ENCODE measurements at regions not wholly inside any gene's neighbourhood (a gene's known extent, or its start where the extent isn't known, plus 50 kb on each side); places are given as distances from the start of the nearest gene placed in this dataset.
A peak's percentile ranks its signal among the peaks of the same experiment; 100 is the strongest.

DNA sequence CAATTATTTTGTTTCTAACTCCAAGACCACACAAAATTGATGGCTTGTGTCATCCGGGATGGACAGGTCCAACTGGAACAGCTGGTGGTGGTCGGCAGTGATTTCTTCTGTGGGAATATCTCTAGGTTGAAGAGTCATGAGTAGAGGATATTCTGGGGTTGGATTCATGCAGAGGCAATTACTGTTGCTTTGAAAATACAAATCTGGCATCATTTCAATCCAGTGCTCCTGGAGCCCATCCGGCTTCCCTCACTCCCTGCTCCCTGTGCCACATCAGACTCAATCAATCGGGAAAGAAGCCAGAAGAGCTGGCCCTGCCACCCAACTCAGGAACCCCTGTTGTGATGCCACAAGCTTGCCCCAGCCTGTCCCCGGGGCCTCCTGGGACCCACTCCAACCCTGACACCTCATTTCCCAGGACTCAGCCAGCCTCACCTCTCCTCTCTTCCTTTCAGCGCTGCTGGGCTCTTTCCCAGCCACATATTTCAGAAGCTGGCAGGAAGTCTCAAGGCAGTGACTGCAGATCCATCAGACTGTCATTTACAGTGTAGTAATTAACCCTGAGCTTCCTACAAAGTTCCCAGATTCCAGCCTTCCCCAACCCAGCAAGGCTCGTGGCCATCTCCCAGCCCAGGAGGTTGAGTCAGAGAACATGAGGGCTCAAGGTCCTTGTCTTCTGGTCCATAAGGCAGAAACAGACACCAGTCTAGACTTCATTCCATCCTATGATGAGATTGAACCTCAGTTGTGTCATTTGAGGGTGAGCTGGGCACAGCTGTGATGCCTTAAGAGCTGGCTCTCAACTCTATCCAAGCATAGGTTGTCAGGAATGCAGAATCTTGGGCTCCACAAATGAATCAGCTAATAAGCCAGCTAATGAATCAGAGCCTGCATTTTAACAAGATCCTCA lies 114.0 kb downstream of the FAM174B start:
- Histone ChIP-seq H3K36me3 (ENCODE audit: low read depth) (no peaks in the 10 kb centered on the region), H3K27me3 (ENCODE audit: insufficient read depth, poor library complexity, severe bottlenecking) (peaks cover 24% of the 10 kb centered on the region), H3K9me3 (ENCODE audit: severe bottlenecking) (no peaks in the 10 kb centered on the region), H3K4me1 (ENCODE audit: insufficient read depth, poor library complexity, severe bottlenecking) (no peaks in the 10 kb centered on the region), H3K27ac (ENCODE audit: poor library complexity, severe bottlenecking) (no peak overlapping the region), H3K4me3 (ENCODE audit: severe bottlenecking) (no peak overlapping the region)
- TF ChIP-seq, protein P1, sequence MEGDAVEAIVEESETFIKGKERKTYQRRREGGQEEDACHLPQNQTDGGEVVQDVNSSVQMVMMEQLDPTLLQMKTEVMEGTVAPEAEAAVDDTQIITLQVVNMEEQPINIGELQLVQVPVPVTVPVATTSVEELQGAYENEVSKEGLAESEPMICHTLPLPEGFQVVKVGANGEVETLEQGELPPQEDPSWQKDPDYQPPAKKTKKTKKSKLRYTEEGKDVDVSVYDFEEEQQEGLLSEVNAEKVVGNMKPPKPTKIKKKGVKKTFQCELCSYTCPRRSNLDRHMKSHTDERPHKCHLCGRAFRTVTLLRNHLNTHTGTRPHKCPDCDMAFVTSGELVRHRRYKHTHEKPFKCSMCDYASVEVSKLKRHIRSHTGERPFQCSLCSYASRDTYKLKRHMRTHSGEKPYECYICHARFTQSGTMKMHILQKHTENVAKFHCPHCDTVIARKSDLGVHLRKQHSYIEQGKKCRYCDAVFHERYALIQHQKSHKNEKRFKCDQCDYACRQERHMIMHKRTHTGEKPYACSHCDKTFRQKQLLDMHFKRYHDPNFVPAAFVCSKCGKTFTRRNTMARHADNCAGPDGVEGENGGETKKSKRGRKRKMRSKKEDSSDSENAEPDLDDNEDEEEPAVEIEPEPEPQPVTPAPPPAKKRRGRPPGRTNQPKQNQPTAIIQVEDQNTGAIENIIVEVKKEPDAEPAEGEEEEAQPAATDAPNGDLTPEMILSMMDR (IDR thresholded peaks at IDR 0.05; ENCODE audit: poor library complexity, severe bottlenecking), result no peak
- peak; percentile 34 for ATAC-seq (ENCODE audit: low read depth)
- DNase-seq (ENCODE audit: low spot score), result no peak

DNA sequence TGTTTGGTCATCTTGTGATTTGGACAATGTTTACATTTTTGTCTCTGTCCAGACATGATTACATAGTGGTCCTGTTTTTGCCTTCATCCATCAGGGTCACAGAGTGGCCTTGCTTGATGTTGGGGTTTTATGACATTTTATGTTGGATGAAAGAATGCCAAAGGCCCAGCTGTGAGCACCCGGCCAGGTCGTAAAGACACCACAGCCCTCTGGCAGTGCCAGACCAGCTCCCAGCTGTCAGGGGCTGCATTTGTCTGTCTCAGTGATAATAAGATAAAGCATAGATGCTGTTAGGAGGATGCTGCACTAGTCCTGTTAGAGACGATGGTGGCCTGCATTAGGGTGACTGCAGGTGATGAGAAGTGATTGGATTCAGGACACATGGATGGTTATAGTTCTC lies 117.5 kb downstream of the FAM174B start:
- ATAC-seq (ENCODE audit: low read depth) (no peak), DNase-seq (ENCODE audit: low spot score) (no peak)
- Histone ChIP-seq H3K36me3 (ENCODE audit: low read depth) (no peaks in the 10 kb centered on the region), H3K27ac (ENCODE audit: poor library complexity, severe bottlenecking) (no peak overlapping the region), H3K27me3 (ENCODE audit: insufficient read depth, poor library complexity, severe bottlenecking) (peaks cover 20% of the 10 kb centered on the region), H3K4me3 (ENCODE audit: severe bottlenecking) (no peak overlapping the region), H3K4me1 (ENCODE audit: insufficient read depth, poor library complexity, severe bottlenecking) (no peaks in the 10 kb centered on the region), H3K9me3 (ENCODE audit: severe bottlenecking) (no peaks in the 10 kb centered on the region)
- TF ChIP-seq, protein P1 (IDR thresholded peaks at IDR 0.05; ENCODE audit: poor library complexity, severe bottlenecking), result no peak

DNA sequence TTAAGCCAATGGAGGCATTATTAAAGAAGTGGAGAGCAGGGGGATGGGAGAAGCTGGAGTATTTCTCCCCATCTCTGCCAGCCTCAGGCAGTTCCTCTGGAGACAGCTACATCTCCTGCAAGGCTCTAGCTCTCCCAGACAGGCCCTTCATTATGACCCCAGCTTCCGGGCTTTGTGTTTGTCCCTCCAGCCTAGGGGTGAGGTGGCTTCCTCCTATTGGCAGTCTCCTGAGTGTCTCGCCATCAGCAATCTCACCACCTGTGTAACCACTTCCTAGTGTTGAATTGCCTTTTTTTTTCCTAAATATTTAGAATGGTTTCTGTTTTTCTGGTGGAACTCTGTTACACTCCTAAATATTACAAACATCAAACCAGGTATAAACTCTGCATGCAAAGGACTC lies 122.3 kb downstream of the FAM174B start:
- no peaks in the 10 kb centered on the region for H3K36me3 ChIP-seq (ENCODE audit: low read depth)
- H3K27me3 ChIP-seq (ENCODE audit: insufficient read depth, poor library complexity, severe bottlenecking), result peaks cover 7% of the 10 kb centered on the region
- no peak overlapping the region for H3K4me3 ChIP-seq (ENCODE audit: severe bottlenecking)
- no peaks in the 10 kb centered on the region for H3K4me1 ChIP-seq (ENCODE audit: insufficient read depth, poor library complexity, severe bottlenecking)
- DNase-seq (ENCODE audit: low spot score) (no peak), ATAC-seq (ENCODE audit: low read depth) (no peak)
- TF ChIP-seq, protein P1 (IDR thresholded peaks at IDR 0.05; ENCODE audit: poor library complexity, severe bottlenecking), result no peak
- H3K27ac ChIP-seq (ENCODE audit: poor library complexity, severe bottlenecking), result no peak overlapping the region
- H3K9me3 ChIP-seq (ENCODE audit: severe bottlenecking), result no peaks in the 10 kb centered on the region

DNA sequence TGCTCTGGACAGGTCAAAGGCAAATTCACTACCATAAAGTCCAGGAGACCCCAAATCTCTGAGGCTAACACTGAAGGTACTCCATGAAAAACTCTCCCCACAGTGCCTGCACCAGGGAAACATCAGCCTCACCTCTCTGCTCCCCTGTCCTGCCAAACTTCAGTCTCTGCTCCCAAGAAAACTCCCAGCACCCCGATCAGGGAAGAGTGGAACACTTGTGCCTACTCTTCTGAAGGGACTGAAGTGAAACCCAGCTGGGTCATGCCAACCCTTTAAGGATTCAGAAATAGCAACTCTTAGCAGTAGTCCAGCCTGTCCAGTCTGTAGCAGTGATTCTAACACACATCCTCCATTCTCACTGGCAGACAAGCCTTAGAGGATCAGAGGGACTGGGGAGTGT lies 124.2 kb downstream of the FAM174B start:
- Histone ChIP-seq H3K27me3 (ENCODE audit: insufficient read depth, poor library complexity, severe bottlenecking) (peaks cover 7% of the 10 kb centered on the region), H3K9me3 (ENCODE audit: severe bottlenecking) (no peaks in the 10 kb centered on the region), H3K4me1 (ENCODE audit: insufficient read depth, poor library complexity, severe bottlenecking) (no peaks in the 10 kb centered on the region), H3K4me3 (ENCODE audit: severe bottlenecking) (no peak overlapping the region), H3K27ac (ENCODE audit: poor library complexity, severe bottlenecking) (no peak overlapping the region), H3K36me3 (ENCODE audit: low read depth) (no peaks in the 10 kb centered on the region)
- ATAC-seq (ENCODE audit: low read depth) (no peak), DNase-seq (ENCODE audit: low spot score) (no peak)
- TF ChIP-seq, protein P1 (IDR thresholded peaks at IDR 0.05; ENCODE audit: poor library complexity, severe bottlenecking), result no peak

DNA sequence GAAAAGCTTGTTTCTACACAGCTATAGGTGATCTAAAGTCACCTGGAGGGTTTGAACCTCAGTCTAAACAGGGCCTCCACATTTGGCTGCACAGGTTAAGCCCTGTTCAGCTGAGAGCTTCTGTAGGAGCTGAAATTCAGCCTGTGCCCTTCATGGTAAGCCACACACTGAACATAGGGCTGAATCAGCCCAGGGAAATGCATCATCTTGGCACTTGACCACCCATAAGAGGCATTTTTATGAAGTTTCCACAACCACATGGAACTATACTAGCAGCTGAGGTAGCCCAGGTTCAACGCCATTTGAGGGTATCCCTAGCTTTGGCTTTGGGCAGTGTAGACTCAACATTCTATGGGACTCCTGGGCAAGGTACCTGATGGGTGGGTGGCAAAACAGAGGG lies 126.8 kb downstream of the FAM174B start:
- Histone ChIP-seq H3K27ac (ENCODE audit: poor library complexity, severe bottlenecking) (no peak overlapping the region), H3K4me3 (ENCODE audit: severe bottlenecking) (no peak overlapping the region), H3K36me3 (ENCODE audit: low read depth) (no peaks in the 10 kb centered on the region), H3K27me3 (ENCODE audit: insufficient read depth, poor library complexity, severe bottlenecking) (peaks cover 6% of the 10 kb centered on the region), H3K4me1 (ENCODE audit: insufficient read depth, poor library complexity, severe bottlenecking) (no peaks in the 10 kb centered on the region), H3K9me3 (ENCODE audit: severe bottlenecking) (no peaks in the 10 kb centered on the region)
- ATAC-seq (ENCODE audit: low read depth) (no peak), DNase-seq (ENCODE audit: low spot score) (no peak)
- TF ChIP-seq, protein P1 (IDR thresholded peaks at IDR 0.05; ENCODE audit: poor library complexity, severe bottlenecking), result no peak

Data from RWPE2 (cell line).